Keratinocyte (primary cell): ENCODE measurements at regions not wholly inside any gene's neighbourhood (a gene's known extent, or its start where the extent isn't known, plus 50 kb on each side); places are given as distances from the start of the nearest gene placed in this dataset.

Experiments used
- CTCF ChIP-seq, 3 experiments: IDR thresholded peaks in 1 of 3; conservative IDR thresholded peaks in 1 of 3; optimal IDR thresholded peaks in 1 of 3; 2 replicates in 2 of 3; 3 replicates in 1 of 3; pipeline versions ENCODE3 to v1.5.1; 2011; ENCODE audit warnings: low read length in 3 of 3, mild to moderate bottlenecking in 3 of 3, moderate library complexity in 2 of 3, control low read depth in 1 of 3, inconsistent platforms in 1 of 3; ENCODE audit not compliant: insufficient read depth in 2 of 3; ENCODE audit errors: extremely low read depth in 1 of 3
- EZH2 ChIP-seq: IDR thresholded peaks from one replicate; pipeline ENCODE4 v1.6.1; 2012; ENCODE audit warnings: inconsistent platforms, mild to moderate bottlenecking, low read length, moderate library complexity

GRCh38 chr21:17238468-17238867 is 274.4 kb upstream of the CXADR start:
- TF ChIP-seq CTCF (optimal IDR thresholded peaks at IDR 0.05 in 1 of 3, IDR thresholded peaks at IDR 0.05 in 1 of 3, conservative IDR thresholded peaks at IDR 0.05 in 1 of 3; ENCODE audit: extremely low read depth in 1 of 3, insufficient read depth in 2 of 3, low read length in 3 of 3) (no peak), EZH2 (no peak)
